ENCODE measurements at regions not wholly inside any gene's neighbourhood (a gene's known extent, or its start where the extent isn't known, plus 50 kb on each side); places are given as distances from the start of the nearest gene placed in this dataset.

GRCh38 chr14:104442107-104442551 lies 137.4 kb upstream of the C14orf180 start:
- CTCF ChIA-PET = no interaction called here
- H3F3A ChIP-seq (ENCODE audit: insufficient read depth, low read depth) = no peaks in the 10 kb centered on the region
- no peaks in the 10 kb centered on the region for H3K36me3 ChIP-seq (ENCODE audit: low read depth)
- no peaks in the 10 kb centered on the region for H3K79me2 ChIP-seq (ENCODE audit: low read depth)
- no peak overlapping the region for H3K4me3 ChIP-seq
- BruUV-seq (replicated peaks) = no TSS peak
- intact Hi-C loops (cut with micrococcal nuclease; ENCODE audit: unreplicated experiment) = no loop called here
- no peaks in the 10 kb centered on the region for H4K20me1 ChIP-seq (ENCODE audit: insufficient read depth)
- POLR2A ChIA-PET (ENCODE audit: unreplicated experiment) = no interaction called here
- no peaks in the 10 kb centered on the region for H3K9me3 ChIP-seq (ENCODE audit: insufficient read depth, low read depth)
- no peaks in the 10 kb centered on the region for H3K4me1 ChIP-seq (replicated peaks; ENCODE audit: insufficient read depth)
- no peak overlapping the region for H3K27ac ChIP-seq
- H3K27me3 ChIP-seq (ENCODE audit: insufficient read depth, low read depth) = peaks cover 85% of the 10 kb centered on the region
- H2AFZ ChIP-seq = no peak overlapping the region
- H3K4me2 ChIP-seq = no peak overlapping the region
- H3K9me2 ChIP-seq (ENCODE audit: insufficient read depth) = no peaks in the 10 kb centered on the region
- TF ChIP-seq CTCF (conservative IDR thresholded peaks at IDR 0.05) (no peak), EZH2 (IDR thresholded peaks at IDR 0.05; ENCODE audit: low read depth) (no peak)
- DNase-seq = no peak

- Histone ChIP-seq H3K4me2 (no peak overlapping the region), H3K9me2 (ENCODE audit: insufficient read depth) (no peaks in the 10 kb centered on the region), H3K79me2 (ENCODE audit: low read depth) (no peaks in the 10 kb centered on the region), H3F3A (ENCODE audit: insufficient read depth, low read depth) (no peaks in the 10 kb centered on the region), H3K9me3 (ENCODE audit: insufficient read depth, low read depth) (no peaks in the 10 kb centered on the region), H4K20me1 (ENCODE audit: insufficient read depth) (no peaks in the 10 kb centered on the region), H3K27ac (no peak overlapping the region), H3K4me1 (replicated peaks; ENCODE audit: insufficient read depth) (no peaks in the 10 kb centered on the region), H2AFZ (no peak overlapping the region), H3K4me3 (no peak overlapping the region), H3K36me3 (ENCODE audit: low read depth) (no peaks in the 10 kb centered on the region), H3K27me3 (ENCODE audit: insufficient read depth, low read depth) (peaks cover 85% of the 10 kb centered on the region)
- no peak for TF ChIP-seq CTCF (conservative IDR thresholded peaks at IDR 0.05)
- no peak for TF ChIP-seq EZH2 (IDR thresholded peaks at IDR 0.05; ENCODE audit: low read depth)
- intact Hi-C loops (cut with micrococcal nuclease; ENCODE audit: unreplicated experiment) = no loop called here
- ChIA-PET CTCF (no interaction called here), POLR2A (ENCODE audit: unreplicated experiment) (no interaction called here)
- BruUV-seq (replicated peaks) = no TSS peak
- no peak for DNase-seq
Observed at GRCh38 chr14:104442631-104443390, 136.8 kb upstream of the C14orf180 start.

GRCh38 chr14:104443391-104444158 lies 136.0 kb upstream of the C14orf180 start:
- Histone ChIP-seq H3K27ac (no peak overlapping the region), H3K36me3 (ENCODE audit: low read depth) (no peaks in the 10 kb centered on the region), H2AFZ (no peak overlapping the region), H3K4me3 (no peak overlapping the region), H3K4me2 (no peak overlapping the region), H3K79me2 (ENCODE audit: low read depth) (no peaks in the 10 kb centered on the region), H4K20me1 (ENCODE audit: insufficient read depth) (no peaks in the 10 kb centered on the region), H3K9me3 (ENCODE audit: insufficient read depth, low read depth) (no peaks in the 10 kb centered on the region), H3K4me1 (replicated peaks; ENCODE audit: insufficient read depth) (no peaks in the 10 kb centered on the region), H3F3A (ENCODE audit: insufficient read depth, low read depth) (no peaks in the 10 kb centered on the region), H3K27me3 (ENCODE audit: insufficient read depth, low read depth) (peaks cover 84% of the 10 kb centered on the region), H3K9me2 (ENCODE audit: insufficient read depth) (no peaks in the 10 kb centered on the region)
- DNase-seq = no peak
- TF ChIP-seq EZH2 (IDR thresholded peaks at IDR 0.05; ENCODE audit: low read depth) (no peak), CTCF (conservative IDR thresholded peaks at IDR 0.05) (no peak)
- ChIA-PET POLR2A (ENCODE audit: unreplicated experiment) (no interaction called here), CTCF (no interaction called here)
- intact Hi-C loops (cut with micrococcal nuclease; ENCODE audit: unreplicated experiment) = no loop called here
- no TSS peak for BruUV-seq (replicated peaks)
